Neuronal stem cell (in vitro differentiated cells): ENCODE measurements at regions not wholly inside any gene's neighbourhood (a gene's known extent, or its start where the extent isn't known, plus 50 kb on each side); places are given as distances from the start of the nearest gene placed in this dataset.
"Not testable (repeated sequence)": the region's sequence is repeated elsewhere in the genome, so short reads cannot be mapped to it uniquely, and the experiment has no call there.

Experiments used
- DNase-seq: peaks from one replicate; pipeline ENCODE4 v3.0.0-alpha.2; 2013; ENCODE audit warnings: low spot score
- H2AFZ ChIP-seq: one replicate; pipeline ENCODE4 v1.6.1; 2013; ENCODE audit warnings: mild to moderate bottlenecking, low read length, inconsistent platforms
- H2AK5ac ChIP-seq: 2 replicates; pipeline ENCODE4 v1.6.1; 2013; ENCODE audit warnings: low read depth, mild to moderate bottlenecking, inconsistent platforms, low read length, moderate library complexity, mixed read lengths
- H2BK120ac ChIP-seq: 2 replicates; pipeline ENCODE4 v1.6.1; 2013; ENCODE audit warnings: low read depth, mild to moderate bottlenecking, inconsistent platforms, low read length, moderate library complexity, mixed read lengths
- H2BK12ac ChIP-seq: one replicate; pipeline ENCODE4 v1.6.1; 2013; ENCODE audit warnings: low read length, inconsistent platforms
- H2BK15ac ChIP-seq: 2 replicates; pipeline ENCODE4 v1.6.1; 2013; ENCODE audit warnings: mild to moderate bottlenecking, low read length, inconsistent platforms, mixed read lengths
- H2BK5ac ChIP-seq: one replicate; pipeline ENCODE4 v1.6.1; 2013; ENCODE audit warnings: inconsistent platforms, mild to moderate bottlenecking, low read length, moderate library complexity
- H3K14ac ChIP-seq: one replicate; pipeline ENCODE4 v1.6.1; 2013; ENCODE audit warnings: low read length, inconsistent platforms
- H3K18ac ChIP-seq: 2 replicates; pipeline ENCODE4 v1.6.1; 2013; ENCODE audit warnings: low read length, inconsistent platforms
- H3K23ac ChIP-seq: 2 replicates; pipeline ENCODE4 v1.6.1; 2013; ENCODE audit warnings: low read depth, mild to moderate bottlenecking, mixed read lengths, low read length, inconsistent platforms; ENCODE audit not compliant: poor library complexity
- H3K27ac ChIP-seq: replicated peaks from 3 replicates; pipeline ENCODE4 v1.5.1; 2013; ENCODE audit warnings: low read length, inconsistent platforms
- H3K27me3 ChIP-seq, 3 experiments: 2 replicates each; pipeline ENCODE4 v1.6.1; 2013; ENCODE audit warnings: low read length in 3 of 3, mild to moderate bottlenecking in 2 of 3, inconsistent platforms in 1 of 3, low read depth in 1 of 3, mixed read lengths in 1 of 3, moderate library complexity in 1 of 3; ENCODE audit not compliant: control insufficient read depth in 3 of 3, insufficient read depth in 3 of 3
- H3K36me3 ChIP-seq, 2 donors: replicated peaks in 1 of 2; 2 replicates each; pipeline ENCODE4 v1.6.1; 2013; ENCODE audit warnings: low read length in 2 of 2; ENCODE audit not compliant: control insufficient read depth in 2 of 2, insufficient read depth in 2 of 2
- H3K4ac ChIP-seq: 2 replicates; pipeline ENCODE4 v1.6.1; 2013; ENCODE audit warnings: inconsistent platforms, mild to moderate bottlenecking, low read length, moderate library complexity
- H3K4me1 ChIP-seq, 2 donors: 1 replicate in 1 of 2; 2 replicates in 1 of 2; pipeline ENCODE4 v1.6.1; 2013; ENCODE audit warnings: low read length in 2 of 2, low read depth in 1 of 2; ENCODE audit not compliant: control insufficient read depth in 2 of 2, insufficient read depth in 1 of 2
- H3K4me2 ChIP-seq: one replicate; pipeline ENCODE4 v1.6.1; 2013; ENCODE audit warnings: mild to moderate bottlenecking, low read length, inconsistent platforms; ENCODE audit not compliant: insufficient read depth, poor library complexity, severe bottlenecking
- H3K4me3 ChIP-seq, 2 donors: 2 replicates each; pipeline ENCODE4 v1.5.1; 2013; ENCODE audit warnings: low read length in 2 of 2, mild to moderate bottlenecking in 2 of 2, inconsistent platforms in 1 of 2, moderate library complexity in 1 of 2
- H3K79me1 ChIP-seq: one replicate; pipeline ENCODE4 v1.6.1; 2013; ENCODE audit warnings: low read depth, mild to moderate bottlenecking, inconsistent platforms, low read length, moderate library complexity
- H3K9ac ChIP-seq: one replicate; pipeline ENCODE4 v1.6.1; 2013; ENCODE audit warnings: mild to moderate bottlenecking, low read depth, low read length, inconsistent platforms; ENCODE audit not compliant: poor library complexity
- H3K9me3 ChIP-seq, 2 donors: replicated peaks in 1 of 2; 2 replicates each; pipeline versions ENCODE3 to v1.6.1; 2013; ENCODE audit warnings: low read length in 2 of 2, mild to moderate bottlenecking in 2 of 2, inconsistent platforms in 1 of 2, low read depth in 1 of 2, mixed read lengths in 1 of 2, moderate library complexity in 1 of 2; ENCODE audit not compliant: control insufficient read depth in 2 of 2, insufficient read depth in 1 of 2
- H4K8ac ChIP-seq: one replicate; pipeline ENCODE4 v1.6.1; 2013; ENCODE audit warnings: low read depth, mild to moderate bottlenecking, inconsistent platforms, low read length, moderate library complexity
- H4K91ac ChIP-seq: one replicate; pipeline ENCODE4 v1.6.1; 2013; ENCODE audit warnings: low read length, low read depth, mild to moderate bottlenecking, inconsistent platforms; ENCODE audit not compliant: poor library complexity
- WGBS, 2 donors: extraction: QIAGEN DNeasy Blood & Tissue Kit; methylation state at CpG; one replicate each; pipeline ENCODE4 v1.1.7; 2013; ENCODE audit warnings: missing lambda C conversion rate in 2 of 2, mixed read lengths in 1 of 2; ENCODE audit not compliant: insufficient read length in 2 of 2, insufficient replicate concordance in 1 of 2; ENCODE audit errors: extremely low coverage in 2 of 2; 5-methylcytosine and 5-hydroxymethylcytosine counted together

DNA sequence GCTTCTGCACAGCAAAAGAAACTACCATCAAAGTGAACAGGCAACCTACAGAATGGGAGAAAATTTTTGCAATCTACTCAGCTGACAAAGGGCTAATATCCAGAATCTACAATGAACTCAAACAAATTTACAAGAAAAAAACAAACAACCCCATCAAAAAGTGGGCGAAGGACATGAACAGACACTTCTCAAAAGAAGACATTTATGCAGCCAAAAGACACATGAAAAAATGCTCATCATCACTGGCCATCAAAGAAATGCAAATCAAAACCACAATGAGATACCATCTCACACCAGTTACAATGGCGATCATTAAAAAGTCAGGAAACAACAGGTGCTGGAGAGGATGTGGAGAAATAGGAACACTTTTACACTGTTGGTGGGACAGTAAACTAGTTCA lies 132.0 kb downstream of the ZFAND4 start:
- no CpG with 5 or more reads among the region's 2 CpGs for WGBS, 2 donors
- H2BK15ac ChIP-seq, DNase-seq, H3K27ac ChIP-seq, H3K79me1 ChIP-seq, H3K14ac ChIP-seq, H3K9me3 ChIP-seq, H3K36me3 ChIP-seq, H2BK120ac ChIP-seq, H3K18ac ChIP-seq, H2AFZ ChIP-seq, H3K23ac ChIP-seq, H3K4me3 ChIP-seq, H3K4me1 ChIP-seq, H2AK5ac ChIP-seq, H2BK12ac ChIP-seq, H2BK5ac ChIP-seq, H4K91ac ChIP-seq, H4K8ac ChIP-seq, H3K9ac ChIP-seq, H3K4me2 ChIP-seq, H3K27me3 ChIP-seq, H3K4ac ChIP-seq: not testable (repeated sequence)

GRCh38 chr10:45539569-45539968 lies 133.0 kb downstream of the ZFAND4 start:
- not testable (repeated sequence) for H2BK12ac ChIP-seq, H2AFZ ChIP-seq, H3K14ac ChIP-seq, H4K8ac ChIP-seq, H3K9me3 ChIP-seq, H3K4ac ChIP-seq, H2BK120ac ChIP-seq, H2BK15ac ChIP-seq, H3K79me1 ChIP-seq, H3K4me1 ChIP-seq, H3K4me3 ChIP-seq, H3K27ac ChIP-seq, H2AK5ac ChIP-seq, H3K23ac ChIP-seq, H4K91ac ChIP-seq, H3K4me2 ChIP-seq, H3K27me3 ChIP-seq, H3K9ac ChIP-seq, DNase-seq, H2BK5ac ChIP-seq, H3K36me3 ChIP-seq, H3K18ac ChIP-seq
- WGBS, 2 donors: no CpG with 5 or more reads among the region's 1 CpG

DNA sequence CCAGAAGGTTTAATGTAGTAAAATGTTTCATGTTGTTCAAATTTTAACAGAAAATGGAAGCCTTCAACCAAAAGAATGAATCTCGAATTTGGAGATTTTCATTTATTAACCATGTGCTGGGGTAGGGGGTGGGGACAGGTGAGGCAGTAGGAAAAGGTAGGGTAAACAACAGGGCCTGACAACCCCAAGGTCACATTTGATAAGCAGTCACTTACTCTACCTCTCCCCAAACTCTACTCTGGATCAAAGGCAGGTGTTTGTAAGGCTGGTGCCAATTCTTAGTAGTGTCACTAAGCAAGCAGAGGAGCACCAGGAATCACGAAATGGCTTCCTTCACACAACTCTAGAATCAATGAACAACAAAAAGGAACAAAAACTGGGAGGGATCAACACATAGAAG lies 138.0 kb downstream of the ZFAND4 start:
- Histone ChIP-seq H2AK5ac (no peak overlapping the region), H3K4ac (no peak overlapping the region), H3K14ac (no peak overlapping the region), H3K4me1 (no peaks in the 10 kb centered on the region), H2AFZ (no peak overlapping the region), H3K27ac (no peak overlapping the region), H3K23ac (no peak overlapping the region), H4K8ac (no peak overlapping the region), H3K9ac (no peak overlapping the region), H3K27me3 (no peaks in the 10 kb centered on the region), H3K4me2 (no peak overlapping the region), H4K91ac (no peak overlapping the region), H2BK120ac (no peak overlapping the region), H3K18ac (no peak overlapping the region), H3K9me3 (no peaks in the 10 kb centered on the region), H2BK12ac (no peak overlapping the region), H3K36me3 (peaks cover 0 to 4% of the 10 kb centered on the region in 2 donors), H3K79me1 (no peaks in the 10 kb centered on the region), H2BK5ac (no peak overlapping the region), H2BK15ac (no peak overlapping the region), H3K4me3 (no peak overlapping the region)
- DNase-seq: no peak
- WGBS, 2 donors: no CpG with 5 or more reads among the region's 2 CpGs

DNA sequence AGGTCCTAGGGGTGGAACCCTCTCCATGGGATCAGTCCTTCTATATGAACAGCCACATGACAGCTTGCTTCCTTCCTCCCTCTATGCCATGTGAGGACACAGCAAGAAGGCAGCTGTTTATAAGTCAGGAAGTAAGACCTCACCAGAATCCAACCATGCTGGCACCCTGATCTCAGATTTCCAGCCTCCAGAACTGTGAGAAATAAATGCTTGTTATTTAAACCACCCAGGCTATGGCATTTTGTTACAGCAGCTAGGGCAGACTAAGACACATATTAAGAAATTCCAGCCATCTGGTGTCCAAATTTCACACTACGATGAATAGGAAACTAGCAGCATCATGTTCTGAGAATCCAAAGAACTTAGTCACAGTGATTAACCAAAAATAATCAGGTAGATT lies 140.1 kb downstream of the ZFAND4 start:
- DNase-seq: no peak
- H3K18ac ChIP-seq: no peak overlapping the region

More for the DNA sequence above, 140.1 kb downstream of the ZFAND4 start:
- Histone ChIP-seq H4K91ac (no peak overlapping the region), H3K9me3 (no peaks in the 10 kb centered on the region), H4K8ac (no peak overlapping the region), H3K4me3 (no peak overlapping the region), H3K14ac (no peak overlapping the region), H3K4me2 (no peak overlapping the region), H2AK5ac (no peak overlapping the region), H3K4ac (no peak overlapping the region), H3K36me3 (peaks cover 0 to 4% of the 10 kb centered on the region in 2 donors), H3K27ac (no peak overlapping the region), H2BK12ac (no peak overlapping the region), H2BK120ac (no peak overlapping the region), H2AFZ (no peak overlapping the region), H3K4me1 (no peaks in the 10 kb centered on the region), H3K27me3 (no peaks in the 10 kb centered on the region), H3K79me1 (no peaks in the 10 kb centered on the region), H3K9ac (no peak overlapping the region), H3K23ac (no peak overlapping the region), H2BK15ac (no peak overlapping the region), H2BK5ac (no peak overlapping the region)
- no CpG with 5 or more reads among the region's 1 CpG for WGBS, 2 donors
